ENCODE measurements at regions not wholly inside any gene's neighbourhood (a gene's known extent, or its start where the extent isn't known, plus 50 kb on each side); places are given as distances from the start of the nearest gene placed in this dataset.
"Not testable (repeated sequence)": the region's sequence is repeated elsewhere in the genome, so short reads cannot be mapped to it uniquely, and the experiment has no call there.

GRCh38 chr6:93749191-93749590 is 329.8 kb upstream of the EPHA7 start:
- DNase-seq: no peak

- DNase-seq: no peak
These were observed 327.5 kb upstream of the EPHA7 start for GRCh38 chr6:93746892-93747291.

GRCh38 chr6:93745306-93745705 is 325.9 kb upstream of the EPHA7 start:
- no peak for DNase-seq

- peak; percentile 45 for DNase-seq
These were observed 315.7 kb upstream of the EPHA7 start for GRCh38 chr6:93735099-93735498.

GRCh38 chr6:93731306-93731705 is 311.9 kb upstream of the EPHA7 start:
- DNase-seq: no peak

GRCh38 chr6:93728150-93728549 is 308.8 kb upstream of the EPHA7 start:
- DNase-seq: no peak

GRCh38 chr6:93727447-93727846 is 308.1 kb upstream of the EPHA7 start:
- no peak for DNase-seq

- DNase-seq: peak; percentile 84
These were observed 302.2 kb upstream of the EPHA7 start for GRCh38 chr6:93721386-93722048.

GRCh38 chr6:93713974-93714373 is 294.6 kb upstream of the EPHA7 start:
- DNase-seq: peak; percentile 1

GRCh38 chr6:93703431-93703830 is 284.1 kb upstream of the EPHA7 start:
- no peak for DNase-seq

- DNase-seq: no peak
These were observed 282.2 kb upstream of the EPHA7 start for GRCh38 chr6:93701526-93701925.

- DNase-seq: no peak
These were observed 266.1 kb upstream of the EPHA7 start for GRCh38 chr6:93685494-93685893.

GRCh38 chr6:93684339-93684738 is 265.0 kb upstream of the EPHA7 start:
- peak; percentile 43 for DNase-seq

- peak; percentile 23 for DNase-seq
These were observed 260.5 kb upstream of the EPHA7 start for GRCh38 chr6:93679836-93680235.

GRCh38 chr6:93678841-93679454 is 259.6 kb upstream of the EPHA7 start:
- DNase-seq: peak; percentile 21

- DNase-seq: no peak
These were observed 258.1 kb upstream of the EPHA7 start for GRCh38 chr6:93677264-93677965.

- DNase-seq: no peak
These were observed 257.2 kb upstream of the EPHA7 start for GRCh38 chr6:93676581-93676980.

- peak; percentile 43 for DNase-seq
These were observed 256.6 kb upstream of the EPHA7 start for GRCh38 chr6:93675856-93676417.

GRCh38 chr6:93663111-93663510 is 243.8 kb upstream of the EPHA7 start:
- no peak for DNase-seq

GRCh38 chr6:93654548-93654947 is 235.2 kb upstream of the EPHA7 start:
- DNase-seq: no peak

GRCh38 chr6:93644611-93645010 is 225.3 kb upstream of the EPHA7 start:
- DNase-seq: peak; percentile 91

- no peak for DNase-seq
These were observed 219.8 kb upstream of the EPHA7 start for GRCh38 chr6:93639126-93639525.

GRCh38 chr6:93636987-93637664 is 217.8 kb upstream of the EPHA7 start:
- DNase-seq: not testable (repeated sequence)

Data from DMS53 (cell line).